Neural progenitor cell (in vitro differentiated cells): ENCODE measurements at regions not wholly inside any gene's neighbourhood (a gene's known extent, or its start where the extent isn't known, plus 50 kb on each side); places are given as distances from the start of the nearest gene placed in this dataset.
A peak's percentile ranks its signal among the peaks of the same experiment; 100 is the strongest.

Experiments
- DNase-seq: peaks from one replicate; pipeline ENCODE4 v3.0.0-alpha.2; 2016; ENCODE audit warnings: low spot score
- H2AFZ ChIP-seq: fragments of 200-600 bp; sonication (generic); replicated peaks from 2 replicates; pipeline ENCODE4 v1.6.1; 2016; ENCODE audit warnings: antibody characterized with exemption
- H3F3A ChIP-seq: fragments of 200-600 bp; sonication (generic); 2 replicates; pipeline ENCODE4 v1.6.1; 2016; ENCODE audit warnings: antibody characterized with exemption, low read depth
- H3K27ac ChIP-seq: fragments of 200-600 bp; sonication (generic); 2 replicates; pipeline ENCODE4 v1.5.1; 2016; ENCODE audit warnings: mild to moderate bottlenecking
- H3K27me3 ChIP-seq: fragments of 200-600 bp; sonication (generic); 2 replicates; pipeline ENCODE4 v1.6.1; 2016; ENCODE audit warnings: mild to moderate bottlenecking, moderate library complexity
- H3K36me3 ChIP-seq: fragments of 200-600 bp; sonication (generic); 2 replicates; pipeline ENCODE4 v1.5.1; 2016
- H3K4me1 ChIP-seq: fragments of 200-600 bp; sonication (generic); 2 replicates; pipeline ENCODE4 v1.6.1; 2016; ENCODE audit warnings: mixed run types
- H3K4me2 ChIP-seq: fragments of 200-600 bp; sonication (generic); 2 replicates; pipeline ENCODE4 v1.6.1; 2016
- H3K4me3 ChIP-seq: fragments of 200-600 bp; sonication (generic); 2 replicates; pipeline ENCODE4 v1.5.1; 2016
- H3K79me2 ChIP-seq: fragments of 200-600 bp; sonication (generic); 2 replicates; pipeline ENCODE4 v1.6.1; 2016; ENCODE audit warnings: low read depth
- H3K9ac ChIP-seq: fragments of 200-600 bp; sonication (generic); 2 replicates; pipeline ENCODE4 v1.6.1; 2016
- H3K9me3 ChIP-seq: fragments of 200-600 bp; sonication (generic); 2 replicates; pipeline ENCODE4 v1.5.1; 2016; ENCODE audit warnings: low read depth
- H4K20me1 ChIP-seq: fragments of 200-600 bp; sonication (generic); 2 replicates; pipeline ENCODE4 v1.6.1; 2016; ENCODE audit warnings: low read depth
- H3K27ac Mint-ChIP-seq: 3 replicates; pipeline ENCODE4 v1.8.0; 2021; ENCODE audit warnings: mixed read lengths
- H3K27me3 Mint-ChIP-seq: 2 replicates; pipeline ENCODE4 v1.8.0; 2022; ENCODE audit warnings: low read depth, mild to moderate bottlenecking, inconsistent platforms, moderate library complexity, mixed read lengths; ENCODE audit not compliant: insufficient read depth
- H3K36me3 Mint-ChIP-seq: 3 replicates; pipeline ENCODE4 v1.8.0; 2021; ENCODE audit warnings: mixed read lengths
- H3K4me1 Mint-ChIP-seq: 3 replicates; pipeline ENCODE4 v1.8.0; 2021; ENCODE audit warnings: mixed read lengths
- H3K4me3 Mint-ChIP-seq: 3 replicates; pipeline ENCODE4 v1.8.0; 2021; ENCODE audit warnings: mild to moderate bottlenecking, moderate library complexity, mixed read lengths
- H3K9me3 Mint-ChIP-seq: 3 replicates; pipeline ENCODE4 v1.8.0; 2020; ENCODE audit warnings: mixed read lengths
- CTCF ChIP-seq: fragments of 200-600 bp; sonication (generic); IDR thresholded peaks from 2 replicates; pipeline ENCODE4 v1.5.1; 2017; ENCODE audit warnings: antibody characterized with exemption, mild to moderate bottlenecking
- EZH2 ChIP-seq: fragments of 200-600 bp; sonication (generic); IDR thresholded peaks from 2 replicates; pipeline ENCODE4 v1.6.1; 2017; ENCODE audit warnings: antibody characterized with exemption, mild to moderate bottlenecking, moderate library complexity
- EZH2phosphoT487 ChIP-seq: fragments of 200-600 bp; sonication (generic); IDR thresholded peaks from 2 replicates; pipeline ENCODE4 v1.6.1; 2017; ENCODE audit warnings: antibody characterized with exemption

DNA sequence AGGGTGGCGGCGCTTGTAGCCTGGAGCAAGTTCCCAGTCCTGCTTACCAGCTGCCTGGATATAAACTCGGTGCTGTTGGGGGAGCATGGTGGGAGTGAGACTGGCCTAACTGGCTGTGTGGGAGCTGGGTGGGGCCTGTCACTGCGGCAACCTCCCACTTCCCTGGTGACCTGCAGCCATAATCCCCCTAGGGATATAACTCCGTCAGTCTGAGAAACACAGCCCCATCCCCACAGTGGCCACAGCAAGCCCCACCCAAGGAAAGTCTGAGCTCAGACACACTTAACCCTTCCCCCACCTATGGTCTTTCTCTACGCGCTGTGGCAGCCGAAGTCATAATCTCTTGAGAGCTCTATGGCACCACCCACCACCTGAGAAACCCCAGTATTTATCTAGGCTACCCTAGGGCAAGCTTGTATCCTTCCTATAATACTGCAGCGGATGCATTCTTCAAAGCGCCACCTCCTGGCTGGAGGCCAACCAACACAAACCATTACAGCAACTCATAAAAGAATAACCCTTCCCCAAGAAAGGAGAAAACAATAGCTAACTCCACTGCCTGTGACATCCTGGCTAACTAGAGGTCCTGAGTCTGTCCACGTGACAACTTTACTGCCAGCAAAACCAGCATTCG lies 57.4 kb downstream of the ZNF648 start:
- no peak overlapping the region for H3K27ac ChIP-seq
- H3K4me2 ChIP-seq = no peak overlapping the region
- H3F3A ChIP-seq = no peaks in the 10 kb centered on the region
- no peak overlapping the region for H3K9ac ChIP-seq
- no peak overlapping the region for H3K4me3 ChIP-seq
- Mint-ChIP-seq H3K9me3 (peaks cover 22% of the 10 kb centered on the region), H3K27ac (no peak overlapping the region), H3K4me3 (no peak overlapping the region), H3K36me3 (no peaks in the 10 kb centered on the region), H3K4me1 (peaks cover 3% of the 10 kb centered on the region), H3K27me3 (no peaks in the 10 kb centered on the region)
- no peaks in the 10 kb centered on the region for H4K20me1 ChIP-seq
- H3K79me2 ChIP-seq = no peaks in the 10 kb centered on the region
- H3K4me1 ChIP-seq = no peaks in the 10 kb centered on the region
- H3K9me3 ChIP-seq = no peaks in the 10 kb centered on the region
- TF ChIP-seq EZH2phosphoT487 (no peak), CTCF (peak; percentile 18)
- H2AFZ ChIP-seq = no peak overlapping the region
- H3K36me3 ChIP-seq = no peaks in the 10 kb centered on the region
- DNase-seq = no peak
- no peaks in the 10 kb centered on the region for H3K27me3 ChIP-seq

DNA sequence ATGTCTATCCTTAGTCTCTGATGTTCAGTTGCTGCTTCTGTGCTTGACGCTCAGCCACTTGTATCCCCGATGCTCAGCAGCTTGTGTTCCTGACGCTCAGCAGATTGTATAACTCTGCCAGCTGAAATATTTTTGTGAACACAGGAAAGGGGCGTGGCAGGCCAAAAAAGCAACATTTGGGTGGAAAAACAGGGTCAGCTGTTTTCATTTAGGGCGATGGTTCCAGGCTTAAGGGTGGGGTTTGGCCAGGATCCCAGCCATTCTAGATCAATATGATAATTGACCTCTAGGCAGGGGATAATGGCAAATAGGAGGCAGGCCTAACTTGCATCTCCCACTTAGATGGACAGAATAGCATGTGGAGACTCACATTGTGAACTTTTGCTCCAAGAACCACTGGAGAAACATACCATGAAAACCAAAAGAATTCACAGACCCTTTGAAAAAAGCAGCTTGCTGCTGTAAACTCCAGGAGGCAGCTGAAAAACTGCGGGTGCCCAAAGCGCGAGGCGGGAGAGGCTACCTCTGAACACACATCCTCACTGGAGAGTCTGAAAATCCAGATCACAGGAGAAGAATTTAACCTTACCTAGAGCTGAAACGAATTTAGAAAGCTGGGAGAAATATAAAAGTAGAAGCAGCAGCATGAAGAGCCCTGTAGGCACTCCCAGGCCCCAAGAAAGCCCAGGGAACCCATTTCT lies 58.3 kb downstream of the ZNF648 start:
- TF ChIP-seq EZH2phosphoT487 (no peak), CTCF (no peak), EZH2 (no peak)

GRCh38 chr1:182002570-182002969 lies 58.9 kb downstream of the ZNF648 start:
- no peak overlapping the region for H3K27ac Mint-ChIP-seq
- no peaks in the 10 kb centered on the region for H3K4me1 ChIP-seq
- H3K4me3 ChIP-seq = no peak overlapping the region
- H3K9ac ChIP-seq = no peak overlapping the region
- no peaks in the 10 kb centered on the region for H3K79me2 ChIP-seq
- H3K4me2 ChIP-seq = no peak overlapping the region
- TF ChIP-seq CTCF (no peak), EZH2phosphoT487 (no peak), EZH2 (no peak)
- H3K27me3 Mint-ChIP-seq = no peaks in the 10 kb centered on the region
- H2AFZ ChIP-seq = no peak overlapping the region
- no peaks in the 10 kb centered on the region for H3F3A ChIP-seq
- H3K27me3 ChIP-seq = no peaks in the 10 kb centered on the region
- H3K36me3 Mint-ChIP-seq = no peaks in the 10 kb centered on the region
- H3K9me3 ChIP-seq = no peaks in the 10 kb centered on the region
- no peak overlapping the region for H3K27ac ChIP-seq
- H4K20me1 ChIP-seq = no peaks in the 10 kb centered on the region
- DNase-seq = no peak
- H3K4me3 Mint-ChIP-seq = no peak overlapping the region
- no peaks in the 10 kb centered on the region for H3K36me3 ChIP-seq
- H3K4me1 Mint-ChIP-seq = peaks cover 3% of the 10 kb centered on the region
- peaks cover 14% of the 10 kb centered on the region for H3K9me3 Mint-ChIP-seq

More for the DNA sequence above, 58.3 kb downstream of the ZNF648 start:
- peak overlapping the region; percentile 9 for H3K27ac Mint-ChIP-seq
- no peaks in the 10 kb centered on the region for H4K20me1 ChIP-seq
- H3K27me3 Mint-ChIP-seq = no peaks in the 10 kb centered on the region
- no peak overlapping the region for H3K4me2 ChIP-seq
- no peak overlapping the region for H3K9ac ChIP-seq
- H3K9me3 Mint-ChIP-seq = peaks cover 14% of the 10 kb centered on the region
- peaks cover 3% of the 10 kb centered on the region for H3K4me1 Mint-ChIP-seq
- H3K4me3 ChIP-seq = no peak overlapping the region
- no peaks in the 10 kb centered on the region for H3K79me2 ChIP-seq
- no peaks in the 10 kb centered on the region for H3K4me1 ChIP-seq
- no peaks in the 10 kb centered on the region for H3K36me3 Mint-ChIP-seq
- H2AFZ ChIP-seq = no peak overlapping the region
- H3K36me3 ChIP-seq = no peaks in the 10 kb centered on the region
- no peaks in the 10 kb centered on the region for H3F3A ChIP-seq
- no peaks in the 10 kb centered on the region for H3K27me3 ChIP-seq
- H3K9me3 ChIP-seq = no peaks in the 10 kb centered on the region
- no peak overlapping the region for H3K27ac ChIP-seq
- no peak for DNase-seq
- H3K4me3 Mint-ChIP-seq = no peak overlapping the region
